ENCODE measurements at regions not wholly inside any gene's neighbourhood (a gene's known extent, or its start where the extent isn't known, plus 50 kb on each side); places are given as distances from the start of the nearest gene placed in this dataset.

DNA sequence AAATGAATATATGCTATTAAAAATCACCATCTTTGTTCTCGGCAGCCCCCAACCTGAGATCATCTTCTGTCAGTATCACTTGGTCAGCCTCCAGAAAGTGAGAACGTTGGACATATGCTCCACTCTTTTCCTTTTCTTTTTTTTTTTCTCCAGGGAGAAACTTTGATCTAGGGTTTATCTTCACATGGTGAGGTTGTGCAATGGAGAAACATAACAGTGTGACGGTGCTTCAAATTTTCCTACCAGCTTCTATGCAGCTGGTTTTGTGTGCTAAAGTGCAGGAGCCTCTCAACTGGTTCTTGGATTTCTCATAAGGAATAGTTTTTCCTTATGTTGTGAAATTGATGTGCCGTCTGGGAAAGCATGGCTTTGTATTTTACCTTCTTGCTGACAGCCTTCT, 1202.9 kb downstream of the NCAM2 start:
- Histone ChIP-seq H3K4me1 (ENCODE audit: control insufficient read depth in 3 of 3, insufficient read depth in 2 of 3, low read depth in 1 of 3, low read length in 2 of 3) (no peaks in the 10 kb centered on the region), H3K27me3 (ENCODE audit: control insufficient read depth in 3 of 3, insufficient read depth in 3 of 3, low read length in 3 of 3) (no peaks in the 10 kb centered on the region), H3K27ac (ENCODE audit: low read depth in 1 of 3, low read length in 2 of 3) (no peak overlapping the region), H3K36me3 (ENCODE audit: control insufficient read depth in 3 of 3, insufficient read depth in 2 of 3, low read depth in 1 of 3, low read length in 3 of 3) (no peaks in the 10 kb centered on the region), H3K4me3 (ENCODE audit: low read depth in 1 of 3, low read length in 3 of 3) (no peak overlapping the region), H3K9me3 (ENCODE audit: control insufficient read depth in 2 of 2, insufficient read depth in 1 of 2, low read depth in 1 of 2, low read length in 1 of 2) (no peaks in the 10 kb centered on the region)
- DNase-seq (peak; percentile 1 to 74), FAIRE-seq (no peak)
- WGBS, 3 donors: 36 to 59% (median 51%) methylated on average over 4 of the region's 4 CpGs

DNA sequence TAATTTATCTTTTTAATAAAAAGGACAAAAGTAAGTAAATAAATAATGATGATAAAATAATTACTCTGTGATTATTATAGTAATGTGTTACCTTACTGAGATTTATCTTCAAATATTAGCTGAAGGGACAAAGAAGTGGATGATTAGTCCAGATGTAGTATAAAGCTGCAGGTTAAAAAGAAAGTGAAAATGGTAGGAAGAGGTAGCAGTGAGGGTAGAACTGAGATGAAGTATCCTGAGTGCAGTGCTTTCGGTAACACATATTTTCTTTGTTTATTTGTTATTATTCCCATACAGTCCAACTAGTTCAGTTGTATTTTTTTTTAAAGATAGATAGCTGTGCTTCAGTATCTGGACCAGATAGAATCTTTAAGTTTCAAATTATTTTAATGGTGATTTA, 1203.5 kb downstream of the NCAM2 start:
- no peaks in the 10 kb centered on the region for H3K36me3 ChIP-seq (ENCODE audit: control insufficient read depth in 3 of 3, insufficient read depth in 2 of 3, low read depth in 1 of 3, low read length in 3 of 3)
- H3K27me3 ChIP-seq (ENCODE audit: control insufficient read depth in 3 of 3, insufficient read depth in 3 of 3, low read length in 3 of 3): no peaks in the 10 kb centered on the region
- WGBS, 3 donors: 41 to 67% (median 66%) methylated on average over 1 of the region's 1 CpG
- H3K9me3 ChIP-seq (ENCODE audit: control insufficient read depth in 2 of 2, insufficient read depth in 1 of 2, low read depth in 1 of 2, low read length in 1 of 2): no peaks in the 10 kb centered on the region
- no peak for DNase-seq
- H3K4me3 ChIP-seq (ENCODE audit: low read depth in 1 of 3, low read length in 3 of 3): no peak overlapping the region
- peak; percentile 86 for FAIRE-seq
- no peaks in the 10 kb centered on the region for H3K4me1 ChIP-seq (ENCODE audit: control insufficient read depth in 3 of 3, insufficient read depth in 2 of 3, low read depth in 1 of 3, low read length in 2 of 3)
- H3K27ac ChIP-seq (ENCODE audit: low read depth in 1 of 3, low read length in 2 of 3): no peak overlapping the region

DNA sequence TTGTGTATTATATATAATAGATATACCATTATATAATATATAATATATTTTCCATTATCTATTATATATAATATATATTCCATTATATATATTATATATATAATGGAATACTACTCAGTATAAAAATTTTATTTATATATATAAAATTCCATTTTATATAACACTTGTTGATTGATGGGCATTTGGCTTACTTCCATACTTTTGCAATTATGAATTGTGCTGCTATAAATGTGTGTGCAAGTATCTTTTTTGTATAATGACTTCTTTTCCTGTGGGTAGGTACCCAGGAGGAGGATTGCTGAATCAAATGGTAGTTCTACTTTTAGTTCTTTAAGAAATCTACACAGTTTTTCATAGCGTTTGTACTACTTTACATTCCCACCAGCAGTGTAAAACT, 1211.1 kb downstream of the NCAM2 start:
- DNase-seq: no peak
- Histone ChIP-seq H3K27ac (ENCODE audit: low read depth in 1 of 3, low read length in 2 of 3) (no peak overlapping the region), H3K4me3 (ENCODE audit: low read depth in 1 of 3, low read length in 3 of 3) (no peak overlapping the region), H3K36me3 (ENCODE audit: control insufficient read depth in 3 of 3, insufficient read depth in 2 of 3, low read depth in 1 of 3, low read length in 3 of 3) (no peaks in the 10 kb centered on the region), H3K9me3 (ENCODE audit: control insufficient read depth in 2 of 2, insufficient read depth in 1 of 2, low read depth in 1 of 2, low read length in 1 of 2) (peaks cover 0 to 5% of the 10 kb centered on the region in 2 donors), H3K27me3 (ENCODE audit: control insufficient read depth in 3 of 3, insufficient read depth in 3 of 3, low read length in 3 of 3) (no peaks in the 10 kb centered on the region), H3K4me1 (ENCODE audit: control insufficient read depth in 3 of 3, insufficient read depth in 2 of 3, low read depth in 1 of 3, low read length in 2 of 3) (no peaks in the 10 kb centered on the region)
- WGBS, 3 donors: 91 to 100% (median 98%) methylated on average over 1 of the region's 1 CpG
- FAIRE-seq: no peak

DNA sequence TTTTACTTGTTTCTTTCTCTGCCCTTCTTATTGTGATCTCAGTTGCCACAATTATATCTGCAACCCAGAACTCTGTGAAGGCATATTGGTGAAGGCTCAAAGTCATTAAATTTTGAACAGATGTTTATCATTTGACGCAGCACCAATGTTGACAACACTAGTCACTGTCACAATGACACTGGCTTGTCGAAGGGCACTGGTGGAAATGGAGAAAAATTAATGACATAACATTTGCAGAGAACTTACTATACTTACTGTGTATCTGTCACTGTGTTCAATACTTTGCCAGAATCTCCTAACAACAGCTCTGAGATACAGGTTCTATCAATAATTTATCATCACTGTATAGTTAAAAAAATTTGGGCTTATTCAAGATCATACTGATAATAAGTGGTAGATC, 1213.7 kb downstream of the NCAM2 start:
- H3K27ac ChIP-seq (ENCODE audit: low read depth in 1 of 3, low read length in 2 of 3): no peak overlapping the region
- DNase-seq (no peak), FAIRE-seq (no peak)
- H3K9me3 ChIP-seq (ENCODE audit: control insufficient read depth in 2 of 2, insufficient read depth in 1 of 2, low read depth in 1 of 2, low read length in 1 of 2): peaks cover 0 to 5% of the 10 kb centered on the region in 2 donors
- WGBS, 3 donors: 71 to 86% (median 82%) methylated on average over 2 of the region's 2 CpGs
- no peaks in the 10 kb centered on the region for H3K4me1 ChIP-seq (ENCODE audit: control insufficient read depth in 3 of 3, insufficient read depth in 2 of 3, low read depth in 1 of 3, low read length in 2 of 3)
- H3K36me3 ChIP-seq (ENCODE audit: control insufficient read depth in 3 of 3, insufficient read depth in 2 of 3, low read depth in 1 of 3, low read length in 3 of 3): no peaks in the 10 kb centered on the region
- H3K4me3 ChIP-seq (ENCODE audit: low read depth in 1 of 3, low read length in 3 of 3): no peak overlapping the region
- H3K27me3 ChIP-seq (ENCODE audit: control insufficient read depth in 3 of 3, insufficient read depth in 3 of 3, low read length in 3 of 3): no peaks in the 10 kb centered on the region

DNA sequence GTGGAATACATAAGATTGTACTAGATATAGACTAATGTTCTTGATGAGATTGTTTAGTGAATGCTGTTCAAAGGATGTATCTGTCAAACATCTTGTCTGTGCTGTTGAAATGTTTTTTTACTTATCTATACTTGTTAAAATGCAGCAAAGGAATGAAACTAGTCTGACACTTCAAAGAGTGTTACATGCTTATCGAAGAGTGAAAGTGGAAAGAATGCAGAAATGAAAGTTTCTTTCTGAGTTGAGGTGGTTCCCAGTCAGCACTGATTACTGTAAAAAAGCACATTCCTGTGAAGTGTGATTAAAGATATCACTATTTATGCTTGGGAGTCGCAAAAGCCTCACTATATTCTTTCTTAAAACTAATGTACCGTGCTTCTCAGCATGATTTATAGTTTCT, 1225.2 kb downstream of the NCAM2 start:
- Histone ChIP-seq H3K36me3 (ENCODE audit: control insufficient read depth in 3 of 3, insufficient read depth in 2 of 3, low read depth in 1 of 3, low read length in 3 of 3) (no peaks in the 10 kb centered on the region), H3K4me3 (ENCODE audit: low read depth in 1 of 3, low read length in 3 of 3) (no peak overlapping the region), H3K9me3 (ENCODE audit: control insufficient read depth in 2 of 2, insufficient read depth in 1 of 2, low read depth in 1 of 2, low read length in 1 of 2) (no peaks in the 10 kb centered on the region), H3K27ac (ENCODE audit: low read depth in 1 of 3, low read length in 2 of 3) (no peak overlapping the region), H3K27me3 (ENCODE audit: control insufficient read depth in 3 of 3, insufficient read depth in 3 of 3, low read length in 3 of 3) (no peaks in the 10 kb centered on the region), H3K4me1 (ENCODE audit: control insufficient read depth in 3 of 3, insufficient read depth in 2 of 3, low read depth in 1 of 3, low read length in 2 of 3) (no peaks in the 10 kb centered on the region)
- WGBS, 3 donors: 23 to 33% (median 28%) methylated on average over 3 of the region's 3 CpGs
- DNase-seq: no peak
- FAIRE-seq: no peak

DNA sequence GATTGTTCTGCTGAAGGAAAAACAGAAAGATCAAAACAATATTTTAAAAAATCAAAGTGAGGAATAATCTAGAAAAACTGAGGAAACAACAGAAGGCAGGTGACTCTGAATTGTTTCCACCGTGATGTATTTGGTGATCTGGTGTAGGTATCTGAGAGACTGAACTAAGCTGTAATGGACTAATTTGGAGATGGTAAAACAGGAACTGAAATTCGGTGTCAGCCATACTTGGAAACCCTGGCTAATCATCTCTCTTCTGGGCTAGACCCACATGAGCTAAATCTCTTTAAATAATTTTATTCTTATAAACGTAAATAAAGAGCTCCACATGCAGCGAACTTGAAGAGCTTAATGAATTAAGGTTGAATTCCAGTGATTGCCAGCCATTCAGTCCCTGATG, 1226.1 kb downstream of the NCAM2 start:
- FAIRE-seq (no peak), DNase-seq (no peak)
- H3K36me3 ChIP-seq (ENCODE audit: control insufficient read depth in 3 of 3, insufficient read depth in 2 of 3, low read depth in 1 of 3, low read length in 3 of 3): no peaks in the 10 kb centered on the region
- no peaks in the 10 kb centered on the region for H3K4me1 ChIP-seq (ENCODE audit: control insufficient read depth in 3 of 3, insufficient read depth in 2 of 3, low read depth in 1 of 3, low read length in 2 of 3)
- no peak overlapping the region for H3K4me3 ChIP-seq (ENCODE audit: low read depth in 1 of 3, low read length in 3 of 3)
- WGBS, 3 donors: 82 to 91% (median 84%) methylated on average over 4 of the region's 4 CpGs
- H3K27ac ChIP-seq (ENCODE audit: low read depth in 1 of 3, low read length in 2 of 3): no peak overlapping the region
- H3K27me3 ChIP-seq (ENCODE audit: control insufficient read depth in 3 of 3, insufficient read depth in 3 of 3, low read length in 3 of 3): no peaks in the 10 kb centered on the region
- no peaks in the 10 kb centered on the region for H3K9me3 ChIP-seq (ENCODE audit: control insufficient read depth in 2 of 2, insufficient read depth in 1 of 2, low read depth in 1 of 2, low read length in 1 of 2)

DNA sequence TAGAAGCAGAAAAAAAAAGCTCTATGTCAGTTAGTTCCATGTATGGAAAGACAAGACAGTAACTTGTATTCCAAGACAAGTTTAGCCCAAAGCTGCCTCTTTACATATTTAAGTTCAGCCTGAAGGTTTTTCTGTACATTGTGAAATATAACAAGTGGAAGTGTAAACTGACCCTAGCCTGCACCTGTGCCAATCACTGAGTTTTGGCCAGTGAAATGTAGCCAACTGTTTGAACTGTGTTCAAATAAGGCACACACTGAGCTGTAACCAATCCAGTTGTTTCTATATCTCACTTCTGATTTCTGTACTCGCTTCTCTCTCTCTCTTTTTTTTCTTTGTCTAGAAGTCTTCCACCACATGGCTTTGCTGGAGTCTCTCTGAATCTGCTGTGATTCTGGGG, 1227.1 kb downstream of the NCAM2 start:
- 52 to 83% (median 80%) methylated on average over 1 of the region's 1 CpG for WGBS, 3 donors
- no peaks in the 10 kb centered on the region for H3K36me3 ChIP-seq (ENCODE audit: control insufficient read depth in 3 of 3, insufficient read depth in 2 of 3, low read depth in 1 of 3, low read length in 3 of 3)
- H3K27me3 ChIP-seq (ENCODE audit: control insufficient read depth in 3 of 3, insufficient read depth in 3 of 3, low read length in 3 of 3): no peaks in the 10 kb centered on the region
- H3K9me3 ChIP-seq (ENCODE audit: control insufficient read depth in 2 of 2, insufficient read depth in 1 of 2, low read depth in 1 of 2, low read length in 1 of 2): no peaks in the 10 kb centered on the region
- no peak overlapping the region for H3K4me3 ChIP-seq (ENCODE audit: low read depth in 1 of 3, low read length in 3 of 3)
- H3K4me1 ChIP-seq (ENCODE audit: control insufficient read depth in 3 of 3, insufficient read depth in 2 of 3, low read depth in 1 of 3, low read length in 2 of 3): no peaks in the 10 kb centered on the region
- DNase-seq: no peak
- no peak overlapping the region for H3K27ac ChIP-seq (ENCODE audit: low read depth in 1 of 3, low read length in 2 of 3)
- FAIRE-seq: no peak

DNA sequence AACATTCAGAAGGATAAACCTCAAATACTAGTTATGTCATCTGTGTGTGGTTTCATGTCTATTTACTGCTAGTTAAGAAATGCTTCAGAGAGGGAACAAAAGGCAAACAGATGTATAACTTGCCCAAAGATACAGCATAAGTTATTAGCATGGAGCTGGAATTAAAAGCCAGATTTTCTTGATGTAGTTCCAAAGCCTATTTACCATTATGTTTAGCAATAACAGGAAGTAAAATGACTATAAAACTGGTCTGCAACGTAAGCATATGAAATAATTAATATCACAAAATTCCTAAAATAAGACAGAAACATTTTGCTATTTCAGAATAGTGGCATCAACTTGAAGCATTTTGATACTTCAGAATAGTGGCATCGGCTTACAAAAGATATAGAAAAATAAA, 1232.8 kb downstream of the NCAM2 start:
- no peak for FAIRE-seq
- 69 to 74% (median 73%) methylated on average over 2 of the region's 2 CpGs for WGBS, 3 donors
- Histone ChIP-seq H3K9me3 (ENCODE audit: control insufficient read depth in 2 of 2, insufficient read depth in 1 of 2, low read depth in 1 of 2, low read length in 1 of 2) (peaks cover 0 to 3% of the 10 kb centered on the region in 2 donors), H3K27ac (ENCODE audit: low read depth in 1 of 3, low read length in 2 of 3) (no peak overlapping the region), H3K4me3 (ENCODE audit: low read depth in 1 of 3, low read length in 3 of 3) (no peak overlapping the region), H3K27me3 (ENCODE audit: control insufficient read depth in 3 of 3, insufficient read depth in 3 of 3, low read length in 3 of 3) (no peaks in the 10 kb centered on the region), H3K36me3 (ENCODE audit: control insufficient read depth in 3 of 3, insufficient read depth in 2 of 3, low read depth in 1 of 3, low read length in 3 of 3) (no peaks in the 10 kb centered on the region), H3K4me1 (ENCODE audit: control insufficient read depth in 3 of 3, insufficient read depth in 2 of 3, low read depth in 1 of 3, low read length in 2 of 3) (no peaks in the 10 kb centered on the region)
- DNase-seq: no peak

DNA sequence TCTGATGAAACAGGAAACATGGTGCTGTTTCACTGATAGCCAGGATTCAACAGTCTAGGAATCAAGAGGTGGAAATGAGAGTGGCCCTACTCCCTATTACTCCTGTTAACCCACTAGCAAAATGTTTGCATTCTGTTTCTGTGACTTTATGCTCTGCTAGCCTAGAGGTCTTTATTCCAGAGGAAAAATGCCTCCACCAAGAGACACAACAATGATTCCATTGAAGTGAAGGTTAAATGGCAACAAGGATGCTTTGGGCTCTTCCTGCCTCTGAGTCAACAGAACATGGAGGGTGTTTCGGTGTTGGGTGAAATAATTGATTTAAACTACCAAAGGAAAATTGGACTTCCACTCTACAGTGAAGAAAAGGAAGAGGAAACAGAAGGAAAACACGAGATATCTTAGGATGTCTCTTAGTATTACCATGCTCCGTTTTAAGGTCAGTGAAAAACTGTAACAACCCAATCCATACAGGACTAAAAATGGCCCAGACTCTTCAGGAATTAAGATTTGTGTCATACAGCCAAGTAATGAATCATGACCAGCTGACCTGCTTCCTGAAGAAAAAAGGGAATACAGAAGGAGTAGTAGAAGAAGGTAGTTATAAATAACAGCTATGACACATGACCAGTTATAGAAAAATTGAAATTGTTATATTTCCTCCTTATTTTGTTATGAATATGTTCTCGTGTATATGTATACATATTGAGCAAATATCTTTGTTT, 1237.8 kb downstream of the NCAM2 start:
- no peaks in the 10 kb centered on the region for H3K27me3 ChIP-seq (ENCODE audit: control insufficient read depth in 3 of 3, insufficient read depth in 3 of 3, low read length in 3 of 3)
- H3K27ac ChIP-seq (ENCODE audit: low read depth in 1 of 3, low read length in 2 of 3): no peak overlapping the region
- WGBS, 3 donors: 67 to 71% (median 69%) methylated on average over 4 of the region's 4 CpGs
- no peaks in the 10 kb centered on the region for H3K36me3 ChIP-seq (ENCODE audit: control insufficient read depth in 3 of 3, insufficient read depth in 2 of 3, low read depth in 1 of 3, low read length in 3 of 3)
- FAIRE-seq (no peak), DNase-seq (no peak)
- H3K4me3 ChIP-seq (ENCODE audit: low read depth in 1 of 3, low read length in 3 of 3): no peak overlapping the region
- no peaks in the 10 kb centered on the region for H3K4me1 ChIP-seq (ENCODE audit: control insufficient read depth in 3 of 3, insufficient read depth in 2 of 3, low read depth in 1 of 3, low read length in 2 of 3)
- H3K9me3 ChIP-seq (ENCODE audit: control insufficient read depth in 2 of 2, insufficient read depth in 1 of 2, low read depth in 1 of 2, low read length in 1 of 2): peaks cover 0 to 8% of the 10 kb centered on the region in 2 donors

All from small intestine (tissue), 7 donors.